Keratinocyte (primary cell): ENCODE measurements at regions not wholly inside any gene's neighbourhood (a gene's known extent, or its start where the extent isn't known, plus 50 kb on each side); places are given as distances from the start of the nearest gene placed in this dataset.

Experiments
- DNase-seq: peaks from one replicate; pipeline ENCODE4 v3.0.0-alpha.2; 2011; ENCODE audit warnings: low read depth, missing footprints, low spot score
- FAIRE-seq: peaks from 2 replicates; lab custom pipeline; 2011; peaks lifted over from hg19 to GRCh38; lab: Jason Lieb, UNC
- H2AFZ ChIP-seq: 2 replicates; pipeline ENCODE4 v1.6.0; 2012; ENCODE audit warnings: low read length, control low read depth, inconsistent platforms; ENCODE audit not compliant: control insufficient read depth
- H3K27ac ChIP-seq: 2 replicates; pipeline ENCODE4 v1.5.1; 2011; ENCODE audit warnings: low read length; ENCODE audit not compliant: control insufficient read depth, insufficient read depth
- H3K27me3 ChIP-seq: 3 replicates; pipeline ENCODE4 v1.6.0; 2011; ENCODE audit warnings: low read length; ENCODE audit not compliant: control insufficient read depth, insufficient read depth; ENCODE audit errors: extremely low read depth
- H3K36me3 ChIP-seq, 2 experiments: 2 replicates in 1 of 2; 3 replicates in 1 of 2; pipeline ENCODE4 v1.5.1; 2011; ENCODE audit warnings: low read length in 2 of 2, mild to moderate bottlenecking in 1 of 2; ENCODE audit not compliant: control insufficient read depth in 2 of 2, insufficient read depth in 2 of 2; ENCODE audit errors: extremely low read depth in 1 of 2
- H3K4me1 ChIP-seq: 3 replicates; pipeline ENCODE4 v1.5.1; 2011; ENCODE audit warnings: low read length; ENCODE audit not compliant: control insufficient read depth, insufficient read depth; ENCODE audit errors: extremely low read depth
- H3K4me2 ChIP-seq: 3 replicates; pipeline ENCODE4 v1.6.0; 2011; ENCODE audit warnings: low read depth, low read length; ENCODE audit not compliant: control insufficient read depth, insufficient read depth; ENCODE audit errors: extremely low read depth
- H3K4me3 ChIP-seq, 3 experiments: fragments of 200-600 bp in 1 of 3; sonication (generic) in 1 of 3; 2 replicates in 2 of 3; 3 replicates in 1 of 3; pipeline ENCODE4 v1.5.1; 2011 to 2016; ENCODE audit warnings: low read length in 3 of 3, mild to moderate bottlenecking in 3 of 3, control low read depth in 2 of 3, inconsistent platforms in 1 of 3, low read depth in 1 of 3, mixed read lengths in 1 of 3, mixed run types in 1 of 3, moderate library complexity in 1 of 3; ENCODE audit not compliant: control insufficient read depth in 2 of 3, insufficient read depth in 2 of 3; ENCODE audit errors: extremely low read depth in 1 of 3
- H3K79me2 ChIP-seq: 2 replicates; pipeline ENCODE4 v1.6.0; 2012; ENCODE audit warnings: low read length; ENCODE audit not compliant: control insufficient read depth, insufficient read depth
- H3K9ac ChIP-seq: 3 replicates; pipeline ENCODE4 v1.6.0; 2011; ENCODE audit warnings: low read length; ENCODE audit not compliant: control insufficient read depth, insufficient read depth; ENCODE audit errors: extremely low read depth
- H3K9me1 ChIP-seq: 3 replicates; pipeline ENCODE4 v1.6.0; 2011; ENCODE audit warnings: low read length; ENCODE audit not compliant: control insufficient read depth, insufficient read depth; ENCODE audit errors: extremely low read depth
- H3K9me3 ChIP-seq: 2 replicates; pipeline ENCODE4 v1.5.1; 2012; ENCODE audit warnings: low read depth, low read length; ENCODE audit not compliant: control insufficient read depth
- H4K20me1 ChIP-seq: 3 replicates; pipeline ENCODE4 v1.6.0; 2011; ENCODE audit warnings: low read length; ENCODE audit not compliant: control insufficient read depth, insufficient read depth; ENCODE audit errors: extremely low read depth
- EZH2 ChIP-seq: IDR thresholded peaks from one replicate; pipeline ENCODE4 v1.6.1; 2012; ENCODE audit warnings: inconsistent platforms, mild to moderate bottlenecking, low read length, moderate library complexity
- dilution Hi-C: fragments of 300-500 bp; cut with MboI; formaldehyde crosslinking; loops from one replicate; pipeline ENCODE4 v1.7.0; 2020; ENCODE audit warnings: low sequenced_read_pairs; ENCODE audit not compliant: extremely low pct_ligation_motif_present
- TF ChIP-seq, protein P1 (sequence below), 3 experiments: IDR thresholded peaks in 1 of 3; conservative IDR thresholded peaks in 1 of 3; optimal IDR thresholded peaks in 1 of 3; 2 replicates in 2 of 3; 3 replicates in 1 of 3; pipeline versions ENCODE3 to v1.5.1; 2011; ENCODE audit warnings: low read length in 3 of 3, mild to moderate bottlenecking in 3 of 3, moderate library complexity in 2 of 3, control low read depth in 1 of 3, inconsistent platforms in 1 of 3; ENCODE audit not compliant: insufficient read depth in 2 of 3; ENCODE audit errors: extremely low read depth in 1 of 3

DNA sequence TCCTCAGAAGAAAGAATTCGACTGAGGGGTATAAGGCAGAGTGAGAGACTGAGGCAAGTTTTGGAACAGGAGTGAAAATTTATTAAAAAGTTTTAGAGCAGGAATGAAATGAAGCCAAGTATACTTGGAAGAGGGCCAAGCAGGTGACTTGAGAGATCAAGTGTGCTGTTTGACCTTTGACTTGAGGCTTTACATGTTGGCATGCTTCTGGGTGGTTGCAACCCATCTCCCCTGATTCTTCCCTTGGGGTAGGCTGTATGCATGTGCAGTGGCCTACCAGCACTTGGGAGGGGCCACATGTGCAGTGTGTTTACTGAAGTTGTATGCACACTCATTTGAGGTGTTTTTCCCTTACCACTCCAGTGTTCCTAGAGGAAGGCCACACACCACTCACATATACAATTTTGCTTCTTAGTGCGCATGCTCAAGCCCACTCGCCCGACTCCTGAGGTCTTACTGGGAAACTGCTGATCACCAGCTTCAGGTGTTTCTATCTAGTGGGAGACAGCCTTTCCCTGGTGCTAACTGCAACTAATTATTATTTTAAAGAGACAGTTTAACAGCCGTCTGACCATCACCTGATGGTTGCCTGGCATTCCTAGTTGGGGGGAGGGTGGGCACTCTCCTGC lies 61.5 kb upstream of the CADPS start:
- dilution Hi-C loops: no loop called here
- no peaks in the 10 kb centered on the region for H3K9me1 ChIP-seq

GRCh38 chr3:62938583-62938982 lies 63.4 kb upstream of the CADPS start:
- no peaks in the 10 kb centered on the region for H3K4me1 ChIP-seq
- H2AFZ ChIP-seq: no peak overlapping the region
- H3K79me2 ChIP-seq: no peaks in the 10 kb centered on the region
- H4K20me1 ChIP-seq: no peaks in the 10 kb centered on the region
- no peaks in the 10 kb centered on the region for H3K9me3 ChIP-seq
- H3K27me3 ChIP-seq: no peaks in the 10 kb centered on the region
- no peaks in the 10 kb centered on the region for H3K9me1 ChIP-seq
- H3K27ac ChIP-seq: no peak overlapping the region
- FAIRE-seq: no peak
- no peak overlapping the region for H3K9ac ChIP-seq
- TF ChIP-seq, protein P1, sequence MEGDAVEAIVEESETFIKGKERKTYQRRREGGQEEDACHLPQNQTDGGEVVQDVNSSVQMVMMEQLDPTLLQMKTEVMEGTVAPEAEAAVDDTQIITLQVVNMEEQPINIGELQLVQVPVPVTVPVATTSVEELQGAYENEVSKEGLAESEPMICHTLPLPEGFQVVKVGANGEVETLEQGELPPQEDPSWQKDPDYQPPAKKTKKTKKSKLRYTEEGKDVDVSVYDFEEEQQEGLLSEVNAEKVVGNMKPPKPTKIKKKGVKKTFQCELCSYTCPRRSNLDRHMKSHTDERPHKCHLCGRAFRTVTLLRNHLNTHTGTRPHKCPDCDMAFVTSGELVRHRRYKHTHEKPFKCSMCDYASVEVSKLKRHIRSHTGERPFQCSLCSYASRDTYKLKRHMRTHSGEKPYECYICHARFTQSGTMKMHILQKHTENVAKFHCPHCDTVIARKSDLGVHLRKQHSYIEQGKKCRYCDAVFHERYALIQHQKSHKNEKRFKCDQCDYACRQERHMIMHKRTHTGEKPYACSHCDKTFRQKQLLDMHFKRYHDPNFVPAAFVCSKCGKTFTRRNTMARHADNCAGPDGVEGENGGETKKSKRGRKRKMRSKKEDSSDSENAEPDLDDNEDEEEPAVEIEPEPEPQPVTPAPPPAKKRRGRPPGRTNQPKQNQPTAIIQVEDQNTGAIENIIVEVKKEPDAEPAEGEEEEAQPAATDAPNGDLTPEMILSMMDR (optimal IDR thresholded peaks at IDR 0.05 in 1 of 3, IDR thresholded peaks at IDR 0.05 in 1 of 3, conservative IDR thresholded peaks at IDR 0.05 in 1 of 3; ENCODE audit: extremely low read depth in 1 of 3, insufficient read depth in 2 of 3, low read length in 3 of 3): no peak
- no peak for TF ChIP-seq EZH2
- dilution Hi-C loops: no loop called here
- H3K4me3 ChIP-seq: no peak overlapping the region
- DNase-seq: no peak
- H3K4me2 ChIP-seq: no peak overlapping the region
- H3K36me3 ChIP-seq: no peaks in the 10 kb centered on the region

More for the DNA sequence above, 61.5 kb upstream of the CADPS start:
- Histone ChIP-seq H3K4me1 (no peaks in the 10 kb centered on the region), H3K9me3 (no peaks in the 10 kb centered on the region), H3K36me3 (no peaks in the 10 kb centered on the region), H4K20me1 (no peaks in the 10 kb centered on the region), H3K27ac (no peak overlapping the region), H3K27me3 (no peaks in the 10 kb centered on the region), H3K79me2 (no peaks in the 10 kb centered on the region), H3K4me3 (no peak overlapping the region), H3K4me2 (no peak overlapping the region), H3K9ac (no peak overlapping the region), H2AFZ (no peak overlapping the region)
- TF ChIP-seq, protein P1 (optimal IDR thresholded peaks at IDR 0.05 in 1 of 3, IDR thresholded peaks at IDR 0.05 in 1 of 3, conservative IDR thresholded peaks at IDR 0.05 in 1 of 3; ENCODE audit: extremely low read depth in 1 of 3, insufficient read depth in 2 of 3, low read length in 3 of 3): no peak
- no peak for TF ChIP-seq EZH2
- DNase-seq (no peak), FAIRE-seq (no peak)
